G401 (cell line): ENCODE measurements at regions not wholly inside any gene's neighbourhood (a gene's known extent, or its start where the extent isn't known, plus 50 kb on each side); places are given as distances from the start of the nearest gene placed in this dataset.
"Not testable (repeated sequence)": the region's sequence is repeated elsewhere in the genome, so short reads cannot be mapped to it uniquely, and the experiment has no call there.

Source experiments
- DNase-seq: peaks from one replicate; pipeline ENCODE4 v3.0.0-alpha.2; 2015; ENCODE audit warnings: low spot score
- in situ Hi-C: cut with HindIII; loops from 2 replicates; pipeline ENCODE4 v1.10.0; 2016; ENCODE audit warnings: low sequenced_read_pairs, mixed read lengths

- in situ Hi-C loops, result no loop called here
- no peak for DNase-seq
Measured at GRCh38 chr2:166758956-166759355, 129.3 kb upstream of the XIRP2 start.

- DNase-seq, result no peak
- in situ Hi-C loops, result no loop called here
Measured at GRCh38 chr2:166750624-166751023, 137.7 kb upstream of the XIRP2 start.

- in situ Hi-C loops, DNase-seq: not testable (repeated sequence)
Measured at GRCh38 chr2:166744117-166744516, 144.2 kb upstream of the XIRP2 start.

- DNase-seq, in situ Hi-C loops: not testable (repeated sequence)
Measured at GRCh38 chr2:166743482-166743881, 144.8 kb upstream of the XIRP2 start.

GRCh38 chr2:166727095-166727494 is 161.2 kb upstream of the XIRP2 start:
- in situ Hi-C loops, result no loop called here

GRCh38 chr2:166725927-166726924 is 162.1 kb upstream of the XIRP2 start:
- no peak for DNase-seq
- in situ Hi-C loops, result no loop called here

More at GRCh38 chr2:166727095-166727494, 161.2 kb upstream of the XIRP2 start:
- no peak for DNase-seq

GRCh38 chr2:166716968-166717367 is 171.3 kb upstream of the XIRP2 start:
- no peak for DNase-seq
- in situ Hi-C loops, result no loop called here

- DNase-seq, result no peak
- in situ Hi-C loops, result no loop called here
Measured at GRCh38 chr2:166700079-166700478, 188.2 kb upstream of the XIRP2 start.

GRCh38 chr2:166695154-166695553 is 193.1 kb upstream of the XIRP2 start:
- no peak for DNase-seq
- in situ Hi-C loops, result no loop called here

- in situ Hi-C loops, result not testable (repeated sequence)
Measured at GRCh38 chr2:166686057-166686456, 192.0 kb upstream of the SCN7A start.

GRCh38 chr2:166677996-166678395 is 183.9 kb upstream of the SCN7A start:
- no peak for DNase-seq
- in situ Hi-C loops, result no loop called here

More at GRCh38 chr2:166686057-166686456, 192.0 kb upstream of the SCN7A start:
- DNase-seq, result not testable (repeated sequence)

GRCh38 chr2:166676716-166677115 is 182.7 kb upstream of the SCN7A start:
- in situ Hi-C loops, result no loop called here
- no peak for DNase-seq

GRCh38 chr2:166675553-166675952 is 181.5 kb upstream of the SCN7A start:
- DNase-seq, result no peak
- in situ Hi-C loops, result no loop called here

GRCh38 chr2:166673986-166674385 is 179.9 kb upstream of the SCN7A start:
- no peak for DNase-seq
- in situ Hi-C loops, result no loop called here

GRCh38 chr2:166671801-166672200 is 177.8 kb upstream of the SCN7A start:
- in situ Hi-C loops, result no loop called here
- no peak for DNase-seq

- DNase-seq, result no peak
- in situ Hi-C loops, result no loop called here
Measured at GRCh38 chr2:166671235-166671634, 177.2 kb upstream of the SCN7A start.

- in situ Hi-C loops, result no loop called here
- DNase-seq, result no peak
Measured at GRCh38 chr2:166665991-166666940, 172.2 kb upstream of the SCN7A start.

- DNase-seq, result no peak
- in situ Hi-C loops, result no loop called here
Measured at GRCh38 chr2:166661824-166662223, 167.8 kb upstream of the SCN7A start.

- in situ Hi-C loops, result no loop called here
- no peak for DNase-seq
Measured at GRCh38 chr2:166661391-166661790, 167.3 kb upstream of the SCN7A start.

GRCh38 chr2:166658901-166659300 is 164.9 kb upstream of the SCN7A start:
- in situ Hi-C loops, result no loop called here

More at GRCh38 chr2:166658901-166659300, 164.9 kb upstream of the SCN7A start:
- no peak for DNase-seq
